Progenitor cell of endocrine pancreas (in vitro differentiated cells): ENCODE measurements at regions not wholly inside any gene's neighbourhood (a gene's known extent, or its start where the extent isn't known, plus 50 kb on each side); places are given as distances from the start of the nearest gene placed in this dataset.

Experiments
- DNase-seq: peaks from one replicate; pipeline ENCODE4 v3.0.0; 2021; ENCODE audit warnings: low spot score; ENCODE audit not compliant: unreplicated experiment
- H3K27ac Mint-ChIP-seq: 2 replicates; pipeline ENCODE4 v1.8.0; 2021; ENCODE audit warnings: mild to moderate bottlenecking, moderate library complexity, mixed read lengths
- H3K27me3 Mint-ChIP-seq: 2 replicates; pipeline ENCODE4 v1.8.0; 2021; ENCODE audit warnings: mixed read lengths
- H3K36me3 Mint-ChIP-seq: 2 replicates; pipeline ENCODE4 v1.8.0; 2022; ENCODE audit warnings: mixed read lengths; ENCODE audit not compliant: insufficient read depth
- H3K4me1 Mint-ChIP-seq: 2 replicates; pipeline ENCODE4 v1.8.0; 2021; ENCODE audit warnings: low read depth, mixed read lengths
- H3K4me3 Mint-ChIP-seq: 2 replicates; pipeline ENCODE4 v1.8.0; 2021; ENCODE audit warnings: low read depth, mild to moderate bottlenecking, moderate library complexity, mixed read lengths
- H3K9me3 Mint-ChIP-seq: 2 replicates; pipeline ENCODE4 v1.8.0; 2021; ENCODE audit warnings: low read depth, mixed read lengths
- CTCF ChIP-seq: fragments of 200-600 bp; sonication (generic); IDR thresholded peaks from one replicate; pipeline ENCODE4 v1.5.0; 2021; ENCODE audit warnings: antibody characterized with exemption, mild to moderate bottlenecking; ENCODE audit not compliant: unreplicated experiment

- Mint-ChIP-seq H3K27me3 (no peaks in the 10 kb centered on the region), H3K4me3 (no peak overlapping the region), H3K27ac (no peak overlapping the region), H3K4me1 (peaks cover 1% of the 10 kb centered on the region), H3K9me3 (peaks cover 3% of the 10 kb centered on the region), H3K36me3 (no peaks in the 10 kb centered on the region)
- TF ChIP-seq CTCF, result no peak
- no peak for DNase-seq
Measured at GRCh38 chr6:167429353-167429752, 104.5 kb downstream of the TTLL2 start.

- Mint-ChIP-seq H3K27me3 (no peaks in the 10 kb centered on the region), H3K36me3 (peaks cover 2% of the 10 kb centered on the region), H3K4me1 (no peaks in the 10 kb centered on the region), H3K4me3 (no peak overlapping the region), H3K27ac (no peak overlapping the region), H3K9me3 (no peaks in the 10 kb centered on the region)
- no peak for TF ChIP-seq CTCF
- DNase-seq, result no peak
Measured at GRCh38 chr6:167435209-167435728, 110.4 kb downstream of the TTLL2 start.

GRCh38 chr6:167437888-167438484, 113.1 kb downstream of the TTLL2 start:
- Mint-ChIP-seq H3K36me3 (peaks cover 2% of the 10 kb centered on the region), H3K9me3 (no peaks in the 10 kb centered on the region)

GRCh38 chr6:167441715-167442206, 116.9 kb downstream of the TTLL2 start:
- H3K4me3 Mint-ChIP-seq, result no peak overlapping the region
- H3K27me3 Mint-ChIP-seq, result no peaks in the 10 kb centered on the region
- no peak for DNase-seq
- peak overlapping the region; percentile 97 for H3K27ac Mint-ChIP-seq
- no peaks in the 10 kb centered on the region for H3K9me3 Mint-ChIP-seq
- H3K36me3 Mint-ChIP-seq, result peaks cover 2% of the 10 kb centered on the region
- H3K4me1 Mint-ChIP-seq, result peaks cover 22% of the 10 kb centered on the region
- no peak for TF ChIP-seq CTCF

More at GRCh38 chr6:167437888-167438484, 113.1 kb downstream of the TTLL2 start:
- Mint-ChIP-seq H3K27me3 (no peaks in the 10 kb centered on the region), H3K27ac (no peak overlapping the region), H3K4me1 (peaks cover 15% of the 10 kb centered on the region), H3K4me3 (no peak overlapping the region)
- no peak for TF ChIP-seq CTCF
- DNase-seq, result no peak

- H3K27ac Mint-ChIP-seq, result peak overlapping the region; percentile 97
- TF ChIP-seq CTCF, result no peak
- peak overlapping the region; percentile 8 for H3K4me3 Mint-ChIP-seq
- peaks cover under 1% of the 10 kb centered on the region for H3K36me3 Mint-ChIP-seq
- peaks cover 22% of the 10 kb centered on the region for H3K4me1 Mint-ChIP-seq
- no peak for DNase-seq
- no peaks in the 10 kb centered on the region for H3K27me3 Mint-ChIP-seq
- H3K9me3 Mint-ChIP-seq, result no peaks in the 10 kb centered on the region
Measured at GRCh38 chr6:167442245-167442644, 117.4 kb downstream of the TTLL2 start.
